ENCODE measurements at regions not wholly inside any gene's neighbourhood (a gene's known extent, or its start where the extent isn't known, plus 50 kb on each side); places are given as distances from the start of the nearest gene placed in this dataset.

GRCh38 chr5:138647794-138648410 lies 72.7 kb upstream of the HSPA9 start:
- CTCF ChIA-PET = interaction anchor here (1.0 to 2.1 kb wide), 5 partner anchors 9 to 614 kb away, joined by 3 to 14 read pairs (median 6); no protein-coding TSS in a partner anchor
- no peak for ATAC-seq
- Mint-ChIP-seq H3K4me1 (peaks cover 36% of the 10 kb centered on the region), H3K27ac (no peak overlapping the region), H3K27me3 (ENCODE audit: low read depth) (no peaks in the 10 kb centered on the region), H3K36me3 (no peaks in the 10 kb centered on the region), H3K4me3 (no peak overlapping the region), H3K9me3 (no peaks in the 10 kb centered on the region)
- no peak for TF ChIP-seq MLX (CRISPR knock-in tag; IDR thresholded peaks at IDR 0.05)
- TF ChIP-seq AR (CRISPR knock-in tag; IDR thresholded peaks at IDR 0.05) = no peak
- no peak for TF ChIP-seq OVOL2 (CRISPR knock-in tag; IDR thresholded peaks at IDR 0.05; ENCODE audit: borderline replicate concordance)
- TF ChIP-seq CREB1 (CRISPR knock-in tag; IDR thresholded peaks at IDR 0.05) = no peak
- no peak for TF ChIP-seq ZBTB21 (CRISPR knock-in tag; IDR thresholded peaks at IDR 0.05; ENCODE audit: borderline replicate concordance)
- TF ChIP-seq SP1 (CRISPR knock-in tag; conservative IDR thresholded peaks at IDR 0.05) = no peak
- TF ChIP-seq ZNF671 (CRISPR knock-in tag; IDR thresholded peaks at IDR 0.05) = no peak
- no peak for TF ChIP-seq SMAD4 (CRISPR knock-in tag; IDR thresholded peaks at IDR 0.05)
- TF ChIP-seq ZMAT4 (CRISPR knock-in tag; IDR thresholded peaks at IDR 0.05) = no peak
- POLR2A ChIA-PET = interaction anchor here (0.6 to 1.4 kb wide), 5 partner anchors 27 to 144 kb away, joined by 3 to 5 read pairs (median 3); partner anchors contain the start of gene HSPA9
- no peak for DNase-seq (ENCODE audit: low spot score)

GRCh38 chr5:138647261-138647788 lies 72.1 kb upstream of the HSPA9 start:
- Mint-ChIP-seq H3K27ac (no peak overlapping the region), H3K4me1 (peaks cover 37% of the 10 kb centered on the region), H3K36me3 (no peaks in the 10 kb centered on the region), H3K9me3 (no peaks in the 10 kb centered on the region), H3K4me3 (no peak overlapping the region), H3K27me3 (ENCODE audit: low read depth) (no peaks in the 10 kb centered on the region)
- DNase-seq (ENCODE audit: low spot score) = no peak
- ChIA-PET CTCF (interaction anchor here (1.0 to 1.2 kb wide), 3 partner anchors 8 to 615 kb away, joined by 3 to 6 read pairs (median 4); no protein-coding TSS in a partner anchor), POLR2A (interaction anchor here (0.6 to 1.4 kb wide), 3 partner anchors 26 to 72 kb away, joined by 3 to 5 read pairs (median 4); partner anchors contain the start of gene HSPA9)
- ATAC-seq = no peak
- no peak for TF ChIP-seq ARID4B (CRISPR knock-in tag; IDR thresholded peaks at IDR 0.05; ENCODE audit: borderline replicate concordance)
- TF ChIP-seq TEAD4 (CRISPR knock-in tag; IDR thresholded peaks at IDR 0.05) = no peak
- TF ChIP-seq NFATC4 (CRISPR knock-in tag; IDR thresholded peaks at IDR 0.05) = no peak
- TF ChIP-seq NFYB (CRISPR knock-in tag; conservative IDR thresholded peaks at IDR 0.05; ENCODE audit: low read depth) = no peak
- no peak for TF ChIP-seq CDX4 (CRISPR knock-in tag; IDR thresholded peaks at IDR 0.05; ENCODE audit: borderline replicate concordance)
- TF ChIP-seq FOXP4 (CRISPR knock-in tag; IDR thresholded peaks at IDR 0.05) = no peak
- TF ChIP-seq ZNF219 (CRISPR knock-in tag; IDR thresholded peaks at IDR 0.05; ENCODE audit: borderline replicate concordance) = no peak
- no peak for TF ChIP-seq HMGXB4 (CRISPR knock-in tag; IDR thresholded peaks at IDR 0.05)
